Endothelial cell (in vitro differentiated cells): ENCODE measurements at regions not wholly inside any gene's neighbourhood (a gene's known extent, or its start where the extent isn't known, plus 50 kb on each side); places are given as distances from the start of the nearest gene placed in this dataset.

Experiments used
- DNase-seq: peaks from one replicate; pipeline ENCODE4 v3.0.0; 2021; ENCODE audit warnings: low spot score
- H3K27ac Mint-ChIP-seq: one replicate; pipeline ENCODE4 v1.8.0; 2021; ENCODE audit warnings: mixed read lengths, inconsistent platforms; ENCODE audit not compliant: unreplicated experiment
- H3K27me3 Mint-ChIP-seq: one replicate; pipeline ENCODE4 v1.8.0; 2021; ENCODE audit warnings: mild to moderate bottlenecking, moderate library complexity, mixed read lengths, inconsistent platforms; ENCODE audit not compliant: unreplicated experiment
- H3K36me3 Mint-ChIP-seq: one replicate; pipeline ENCODE4 v1.8.0; 2021; ENCODE audit warnings: mild to moderate bottlenecking, low read depth, mixed read lengths, inconsistent platforms; ENCODE audit not compliant: unreplicated experiment
- H3K4me1 Mint-ChIP-seq: one replicate; pipeline ENCODE4 v1.8.0; 2021; ENCODE audit warnings: mild to moderate bottlenecking, mixed read lengths, inconsistent platforms; ENCODE audit not compliant: unreplicated experiment
- H3K4me3 Mint-ChIP-seq: one replicate; pipeline ENCODE4 v1.8.0; 2021; ENCODE audit warnings: mild to moderate bottlenecking, mixed read lengths, inconsistent platforms; ENCODE audit not compliant: unreplicated experiment
- H3K9me3 Mint-ChIP-seq: one replicate; pipeline ENCODE4 v1.8.0; 2021; ENCODE audit warnings: mixed read lengths, inconsistent platforms; ENCODE audit not compliant: unreplicated experiment
- CTCF ChIP-seq: fragments of 200-600 bp; sonication (generic); IDR thresholded peaks from one replicate; pipeline ENCODE4 v1.5.0; 2021; ENCODE audit warnings: antibody characterized with exemption; ENCODE audit not compliant: unreplicated experiment

DNA sequence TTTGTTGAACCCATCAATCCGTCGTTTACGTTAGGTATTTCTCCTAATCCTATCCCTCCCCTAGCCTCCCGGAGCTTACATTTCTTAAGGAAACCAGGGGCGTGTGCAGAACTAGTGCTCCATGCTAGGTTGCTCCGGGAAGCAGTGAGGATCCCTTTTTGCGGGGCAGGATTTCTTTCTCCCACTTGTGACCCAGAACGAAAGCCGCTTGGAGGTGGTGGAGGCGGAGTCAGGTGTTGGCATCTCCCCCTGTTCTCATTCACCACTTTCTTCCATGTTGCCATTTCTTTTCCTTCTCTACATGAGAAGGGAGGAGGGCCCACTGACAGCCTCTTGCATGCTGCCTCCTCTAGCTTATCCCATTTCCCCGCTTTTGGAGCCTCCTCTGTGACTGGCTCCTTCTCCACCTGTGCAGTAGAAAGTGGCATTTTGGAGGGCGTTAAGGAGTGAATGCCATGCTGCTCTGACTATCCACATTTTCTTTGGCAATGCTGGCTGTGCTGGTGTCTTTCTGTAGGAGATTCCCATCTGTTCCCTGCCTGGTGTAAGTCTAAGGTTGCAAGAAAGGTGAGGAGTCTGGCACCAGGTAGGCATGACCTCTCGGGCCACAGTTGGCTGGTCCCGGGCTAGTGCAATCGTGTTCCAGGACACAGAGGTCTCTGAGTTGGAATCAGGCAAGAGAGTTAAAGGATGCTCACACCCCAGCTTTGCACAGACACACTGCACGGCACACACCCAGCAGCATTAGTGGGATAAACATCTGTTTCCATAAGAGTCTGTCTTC lies 89.5 kb downstream of the ACKR3 start:
- no peak for DNase-seq
- no peaks in the 10 kb centered on the region for H3K36me3 Mint-ChIP-seq
- no peak for TF ChIP-seq CTCF
- no peaks in the 10 kb centered on the region for H3K9me3 Mint-ChIP-seq
- H3K4me3 Mint-ChIP-seq, result no peak overlapping the region
- H3K27me3 Mint-ChIP-seq, result peaks cover 1% of the 10 kb centered on the region
- H3K4me1 Mint-ChIP-seq, result peaks cover 12% of the 10 kb centered on the region
- H3K27ac Mint-ChIP-seq, result no peak overlapping the region

DNA sequence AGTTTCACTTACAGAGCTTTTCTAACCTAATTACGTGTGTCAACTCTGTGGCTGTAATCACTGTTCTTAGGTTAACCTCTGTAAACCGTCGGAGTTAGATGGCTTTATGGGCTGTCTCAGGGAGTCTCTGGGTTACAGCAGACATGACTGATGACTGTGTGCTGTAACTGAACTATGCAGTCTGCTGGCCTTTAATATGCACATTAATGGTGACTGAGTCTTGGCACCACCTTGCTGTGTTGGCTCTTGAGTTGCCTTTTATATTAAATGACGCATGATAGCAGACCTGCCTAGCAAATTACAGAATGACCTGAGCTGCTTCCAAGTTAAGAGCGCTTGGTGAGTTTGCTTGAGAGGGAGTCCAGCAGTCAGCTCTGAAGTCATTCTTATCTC lies 90.1 kb downstream of the ACKR3 start:
- H3K9me3 Mint-ChIP-seq, result no peaks in the 10 kb centered on the region
- no peak for TF ChIP-seq CTCF
- H3K36me3 Mint-ChIP-seq, result no peaks in the 10 kb centered on the region
- H3K4me3 Mint-ChIP-seq, result no peak overlapping the region
- H3K4me1 Mint-ChIP-seq, result peaks cover 12% of the 10 kb centered on the region
- H3K27me3 Mint-ChIP-seq, result peaks cover 1% of the 10 kb centered on the region
- DNase-seq, result no peak
- no peak overlapping the region for H3K27ac Mint-ChIP-seq

GRCh38 chr2:236661061-236661761 lies 91.6 kb downstream of the ACKR3 start:
- Mint-ChIP-seq H3K9me3 (peaks cover 1% of the 10 kb centered on the region), H3K27me3 (peaks cover 1% of the 10 kb centered on the region), H3K4me1 (peaks cover 12% of the 10 kb centered on the region), H3K36me3 (peaks cover 2% of the 10 kb centered on the region), H3K27ac (peak overlapping the region; percentile 48), H3K4me3 (no peak overlapping the region)
- DNase-seq, result no peak
- TF ChIP-seq CTCF, result no peak

- DNase-seq, result no peak
- Mint-ChIP-seq H3K27me3 (peaks cover 1% of the 10 kb centered on the region), H3K27ac (peak overlapping the region; percentile 48), H3K9me3 (peaks cover 5% of the 10 kb centered on the region), H3K4me3 (no peak overlapping the region), H3K36me3 (peaks cover 7% of the 10 kb centered on the region), H3K4me1 (peaks cover 12% of the 10 kb centered on the region)
- no peak for TF ChIP-seq CTCF
Observed at GRCh38 chr2:236661762-236662110, 92.1 kb downstream of the ACKR3 start.
